ENCODE measurements at regions not wholly inside any gene's neighbourhood (a gene's known extent, or its start where the extent isn't known, plus 50 kb on each side); places are given as distances from the start of the nearest gene placed in this dataset.

GRCh38 chr2:58740426-58740825 lies 499.3 kb upstream of the FANCL start:
- no peak overlapping the region for H3K4me3 ChIP-seq (ENCODE audit: low read depth, low read length)
- no peak for TF ChIP-seq CTCF (IDR thresholded peaks at IDR 0.05; ENCODE audit: low read depth, low read length, missing control alignments)
- no peak for DNase-seq (ENCODE audit: low read depth)

GRCh38 chr2:58739033-58739432 lies 497.9 kb upstream of the FANCL start:
- H3K4me3 ChIP-seq (ENCODE audit: low read depth, low read length), result no peak overlapping the region
- TF ChIP-seq CTCF (IDR thresholded peaks at IDR 0.05; ENCODE audit: low read depth, low read length, missing control alignments), result no peak
- DNase-seq (ENCODE audit: low read depth), result no peak

GRCh38 chr2:58734365-58734764 lies 493.2 kb upstream of the FANCL start:
- no peak overlapping the region for H3K4me3 ChIP-seq (ENCODE audit: low read depth, low read length)
- no peak for TF ChIP-seq CTCF (IDR thresholded peaks at IDR 0.05; ENCODE audit: low read depth, low read length, missing control alignments)
- no peak for DNase-seq (ENCODE audit: low read depth)

GRCh38 chr2:58732999-58733398 lies 491.9 kb upstream of the FANCL start:
- no peak for TF ChIP-seq CTCF (IDR thresholded peaks at IDR 0.05; ENCODE audit: low read depth, low read length, missing control alignments)
- no peak for DNase-seq (ENCODE audit: low read depth)
- H3K4me3 ChIP-seq (ENCODE audit: low read depth, low read length), result no peak overlapping the region

GRCh38 chr2:58731488-58731869 lies 490.4 kb upstream of the FANCL start:
- DNase-seq (ENCODE audit: low read depth), result no peak
- no peak overlapping the region for H3K4me3 ChIP-seq (ENCODE audit: low read depth, low read length)
- TF ChIP-seq CTCF (IDR thresholded peaks at IDR 0.05; ENCODE audit: low read depth, low read length, missing control alignments), result no peak

GRCh38 chr2:58730764-58731487 lies 489.8 kb upstream of the FANCL start:
- no peak for TF ChIP-seq CTCF (IDR thresholded peaks at IDR 0.05; ENCODE audit: low read depth, low read length, missing control alignments)
- DNase-seq (ENCODE audit: low read depth), result no peak

GRCh38 chr2:58727981-58728656 lies 487.0 kb upstream of the FANCL start:
- no peak overlapping the region for H3K4me3 ChIP-seq (ENCODE audit: low read depth, low read length)
- no peak for TF ChIP-seq CTCF (IDR thresholded peaks at IDR 0.05; ENCODE audit: low read depth, low read length, missing control alignments)
- no peak for DNase-seq (ENCODE audit: low read depth)

More at GRCh38 chr2:58730764-58731487, 489.8 kb upstream of the FANCL start:
- no peak overlapping the region for H3K4me3 ChIP-seq (ENCODE audit: low read depth, low read length)
